ENCODE measurements at regions not wholly inside any gene's neighbourhood (a gene's known extent, or its start where the extent isn't known, plus 50 kb on each side); places are given as distances from the start of the nearest gene placed in this dataset.

- no peaks in the 10 kb centered on the region for H3K4me1 Mint-ChIP-seq
- H3K27ac Mint-ChIP-seq: no peak overlapping the region
- H3K36me3 Mint-ChIP-seq: no peaks in the 10 kb centered on the region
- DNase-seq (no peak), ATAC-seq (replicated peaks) (no peak)
- H3K4me3 Mint-ChIP-seq: no peak overlapping the region
- H3K9me3 Mint-ChIP-seq: no peaks in the 10 kb centered on the region
- peaks cover 11 to 14% of the 10 kb centered on the region in 2 donors for H3K27me3 Mint-ChIP-seq
These were observed 272.3 kb downstream of the CDH20 start for GRCh38 chr18:61605376-61606067.
